NT2/D1 (cell line): ENCODE measurements at regions not wholly inside any gene's neighbourhood (a gene's known extent, or its start where the extent isn't known, plus 50 kb on each side); places are given as distances from the start of the nearest gene placed in this dataset.

Experiments
- SUZ12 ChIP-seq: IDR thresholded peaks from 2 replicates; pipeline ENCODE4 v1.6.1; 2011; ENCODE audit not compliant: insufficient read length, insufficient read depth; ENCODE audit errors: extremely low read depth
- YY1 ChIP-seq: IDR thresholded peaks from 2 replicates; pipeline ENCODE4 v1.6.1; 2011; ENCODE audit not compliant: insufficient read length, insufficient read depth
- ZNF274 ChIP-seq: IDR thresholded peaks from 2 replicates; pipeline ENCODE4 v1.6.1; 2011; ENCODE audit warnings: mild to moderate bottlenecking, low read depth, low read length

GRCh38 chr1:224535641-224536040, 80.5 kb upstream of the CNIH3 start:
- no peak for TF ChIP-seq ZNF274
- TF ChIP-seq SUZ12 = no peak
- no peak for TF ChIP-seq YY1
